ENCODE measurements at regions not wholly inside any gene's neighbourhood (a gene's known extent, or its start where the extent isn't known, plus 50 kb on each side); places are given as distances from the start of the nearest gene placed in this dataset.
"Not testable (repeated sequence)": the region's sequence is repeated elsewhere in the genome, so short reads cannot be mapped to it uniquely, and the experiment has no call there.

GRCh38 chr12:102691773-102692555, 211.6 kb upstream of the IGF1 start:
- H3K4me3 Mint-ChIP-seq, result no peak overlapping the region
- H3K36me3 Mint-ChIP-seq (ENCODE audit: low read depth), result no peaks in the 10 kb centered on the region
- no peak overlapping the region for H3K27ac Mint-ChIP-seq
- peaks cover 3% of the 10 kb centered on the region for H3K9me3 Mint-ChIP-seq
- no peaks in the 10 kb centered on the region for H3K4me1 Mint-ChIP-seq (ENCODE audit: low read depth)
- peaks cover 5% of the 10 kb centered on the region for H3K27me3 Mint-ChIP-seq (ENCODE audit: low read depth)

- H3K27me3 Mint-ChIP-seq (ENCODE audit: low read depth), result peaks cover 7% of the 10 kb centered on the region
- H3K4me1 Mint-ChIP-seq (ENCODE audit: low read depth), result no peaks in the 10 kb centered on the region
- no peaks in the 10 kb centered on the region for H3K9me3 Mint-ChIP-seq
- H3K4me3 Mint-ChIP-seq, result no peak overlapping the region
- H3K36me3 Mint-ChIP-seq (ENCODE audit: low read depth), result no peaks in the 10 kb centered on the region
- no peak overlapping the region for H3K27ac Mint-ChIP-seq
These were observed 209.9 kb upstream of the IGF1 start for GRCh38 chr12:102690253-102690652.

DNA sequence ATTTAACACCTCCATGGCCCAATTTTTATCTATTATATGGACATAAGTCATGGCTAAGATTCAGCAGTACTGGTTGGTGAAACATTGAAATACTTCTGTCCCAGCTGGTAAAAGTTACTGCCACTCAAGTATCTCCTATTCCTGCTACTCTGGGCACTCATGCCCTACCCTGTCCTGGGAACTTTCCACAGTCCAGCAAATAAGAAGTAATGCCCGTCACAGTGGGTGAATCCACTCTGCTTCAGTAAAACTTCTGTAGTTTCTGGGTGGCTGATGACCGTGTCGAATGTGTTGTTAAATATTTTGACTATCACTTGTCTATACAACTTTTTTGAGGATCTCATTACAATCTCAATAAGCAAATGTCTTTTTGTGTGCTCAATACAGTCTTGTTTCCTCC, 209.3 kb upstream of the IGF1 start:
- Mint-ChIP-seq H3K9me3 (no peaks in the 10 kb centered on the region), H3K36me3 (ENCODE audit: low read depth) (no peaks in the 10 kb centered on the region), H3K4me3 (no peak overlapping the region), H3K4me1 (ENCODE audit: low read depth) (no peaks in the 10 kb centered on the region), H3K27ac (no peak overlapping the region), H3K27me3 (ENCODE audit: low read depth) (peaks cover 7% of the 10 kb centered on the region)

GRCh38 chr12:102687523-102687922, 207.2 kb upstream of the IGF1 start:
- H3K27me3 Mint-ChIP-seq (ENCODE audit: low read depth), result peaks cover 7% of the 10 kb centered on the region
- H3K4me1 Mint-ChIP-seq (ENCODE audit: low read depth), result no peaks in the 10 kb centered on the region
- H3K27ac Mint-ChIP-seq, result no peak overlapping the region
- no peaks in the 10 kb centered on the region for H3K9me3 Mint-ChIP-seq
- no peaks in the 10 kb centered on the region for H3K36me3 Mint-ChIP-seq (ENCODE audit: low read depth)
- H3K4me3 Mint-ChIP-seq, result no peak overlapping the region

DNA sequence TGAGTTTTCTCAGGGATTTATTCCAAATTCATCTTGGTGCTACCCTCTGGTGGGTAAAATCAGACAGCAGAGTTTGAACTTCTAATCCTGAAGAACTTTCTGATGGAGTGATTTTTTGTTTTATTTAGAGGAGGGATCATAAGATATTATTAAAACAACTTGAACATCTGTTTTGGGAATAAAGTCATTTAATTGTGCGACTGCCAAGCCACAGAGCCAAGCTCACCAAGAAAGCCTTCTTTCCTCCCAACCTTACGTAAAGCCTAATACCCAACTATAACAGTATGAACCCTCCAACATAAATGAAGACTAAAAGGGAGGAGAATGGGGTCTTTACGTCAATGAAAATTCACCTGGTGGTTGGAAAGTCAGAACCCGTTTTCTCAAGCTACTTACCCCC, 205.5 kb upstream of the IGF1 start:
- H3K9me3 Mint-ChIP-seq, result no peaks in the 10 kb centered on the region
- no peaks in the 10 kb centered on the region for H3K36me3 Mint-ChIP-seq (ENCODE audit: low read depth)
- H3K4me1 Mint-ChIP-seq (ENCODE audit: low read depth), result no peaks in the 10 kb centered on the region
- H3K4me3 Mint-ChIP-seq, result no peak overlapping the region
- H3K27me3 Mint-ChIP-seq (ENCODE audit: low read depth), result peaks cover 4% of the 10 kb centered on the region
- H3K27ac Mint-ChIP-seq, result no peak overlapping the region

DNA sequence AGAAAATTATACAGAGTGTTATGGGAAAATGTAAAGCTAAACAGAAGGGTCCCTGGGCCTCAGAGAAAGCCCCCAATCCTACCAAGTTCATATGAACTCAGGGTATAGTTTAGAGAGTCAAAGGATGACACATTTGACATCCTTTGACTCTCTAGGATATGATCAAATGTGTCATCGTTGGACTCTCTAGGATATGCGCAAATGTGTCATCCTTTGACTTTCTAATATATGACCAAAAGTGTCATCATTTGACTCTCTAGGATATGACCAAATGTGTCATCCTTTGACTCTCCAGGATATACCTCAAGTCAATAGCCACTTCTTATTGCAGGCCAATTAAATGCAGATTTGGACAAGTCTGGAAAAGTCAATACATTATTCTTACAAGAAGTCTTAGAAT, 204.8 kb upstream of the IGF1 start:
- H3K4me1 Mint-ChIP-seq (ENCODE audit: low read depth), result no peaks in the 10 kb centered on the region
- H3K9me3 Mint-ChIP-seq, result no peaks in the 10 kb centered on the region
- H3K27me3 Mint-ChIP-seq (ENCODE audit: low read depth), result peaks cover 4% of the 10 kb centered on the region
- H3K36me3 Mint-ChIP-seq (ENCODE audit: low read depth), result no peaks in the 10 kb centered on the region
- H3K4me3 Mint-ChIP-seq, result no peak overlapping the region
- H3K27ac Mint-ChIP-seq, result no peak overlapping the region

- Mint-ChIP-seq H3K27me3 (ENCODE audit: low read depth) (peaks cover 4% of the 10 kb centered on the region), H3K4me1 (ENCODE audit: low read depth) (no peaks in the 10 kb centered on the region), H3K4me3 (no peak overlapping the region), H3K27ac (no peak overlapping the region), H3K9me3 (no peaks in the 10 kb centered on the region), H3K36me3 (ENCODE audit: low read depth) (no peaks in the 10 kb centered on the region)
These were observed 202.3 kb upstream of the IGF1 start for GRCh38 chr12:102682366-102683289.

- H3K27ac Mint-ChIP-seq, result no peak overlapping the region
- H3K27me3 Mint-ChIP-seq (ENCODE audit: low read depth), result no peaks in the 10 kb centered on the region
- H3K4me1 Mint-ChIP-seq (ENCODE audit: low read depth), result no peaks in the 10 kb centered on the region
These were observed 201.4 kb upstream of the IGF1 start for GRCh38 chr12:102681747-102682146.

GRCh38 chr12:102681309-102681708, 200.9 kb upstream of the IGF1 start:
- Mint-ChIP-seq H3K27me3 (ENCODE audit: low read depth) (no peaks in the 10 kb centered on the region), H3K9me3 (no peaks in the 10 kb centered on the region), H3K4me1 (ENCODE audit: low read depth) (no peaks in the 10 kb centered on the region), H3K27ac (no peak overlapping the region), H3K4me3 (no peak overlapping the region), H3K36me3 (ENCODE audit: low read depth) (no peaks in the 10 kb centered on the region)

More at GRCh38 chr12:102681747-102682146, 201.4 kb upstream of the IGF1 start:
- Mint-ChIP-seq H3K9me3 (no peaks in the 10 kb centered on the region), H3K4me3 (no peak overlapping the region), H3K36me3 (ENCODE audit: low read depth) (no peaks in the 10 kb centered on the region)

DNA sequence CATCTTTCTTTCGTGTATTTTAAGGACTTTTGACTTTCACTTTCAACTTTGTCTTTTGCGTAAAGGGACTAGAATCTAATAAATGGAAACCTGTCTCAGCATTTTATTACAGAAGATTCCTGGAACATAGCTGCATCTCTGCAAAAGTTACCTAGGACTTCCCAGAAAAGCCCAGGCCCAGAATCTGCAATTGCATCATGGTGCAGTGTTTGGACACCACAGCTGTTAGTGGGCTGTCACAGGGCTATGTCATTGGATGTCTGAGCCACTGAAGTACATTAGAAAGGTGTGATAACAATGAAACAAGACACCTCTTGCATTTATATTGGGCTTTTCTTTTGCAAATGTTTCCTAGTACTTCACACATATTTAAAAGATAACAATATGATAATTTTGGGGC, 199.9 kb upstream of the IGF1 start:
- no peak overlapping the region for H3K27ac Mint-ChIP-seq
- no peak overlapping the region for H3K4me3 Mint-ChIP-seq
- no peaks in the 10 kb centered on the region for H3K36me3 Mint-ChIP-seq (ENCODE audit: low read depth)
- H3K9me3 Mint-ChIP-seq, result no peaks in the 10 kb centered on the region
- no peaks in the 10 kb centered on the region for H3K4me1 Mint-ChIP-seq (ENCODE audit: low read depth)
- no peaks in the 10 kb centered on the region for H3K27me3 Mint-ChIP-seq (ENCODE audit: low read depth)

DNA sequence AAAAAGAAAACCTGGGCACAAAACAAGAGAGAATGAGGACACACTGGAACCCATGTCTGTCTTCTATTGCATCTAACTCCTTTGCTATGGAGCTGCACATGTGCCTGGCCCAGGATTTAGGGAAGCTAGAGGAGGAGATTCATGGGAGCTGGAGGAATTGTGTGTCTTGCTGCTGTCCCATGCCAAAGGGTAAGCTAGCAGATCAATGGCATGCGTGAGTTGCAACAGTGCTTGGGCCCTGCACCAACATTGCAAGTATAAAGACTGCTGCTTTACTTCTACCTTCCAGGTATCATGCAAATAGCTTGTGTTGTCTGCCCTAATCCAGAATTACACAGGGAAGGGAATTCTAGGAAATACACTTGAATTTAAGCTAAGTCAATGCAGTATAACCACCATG, 196.4 kb upstream of the IGF1 start:
- Mint-ChIP-seq H3K4me1 (ENCODE audit: low read depth) (no peaks in the 10 kb centered on the region), H3K4me3 (no peak overlapping the region), H3K36me3 (ENCODE audit: low read depth) (no peaks in the 10 kb centered on the region), H3K9me3 (peaks cover 10% of the 10 kb centered on the region), H3K27ac (no peak overlapping the region), H3K27me3 (ENCODE audit: low read depth) (no peaks in the 10 kb centered on the region)

DNA sequence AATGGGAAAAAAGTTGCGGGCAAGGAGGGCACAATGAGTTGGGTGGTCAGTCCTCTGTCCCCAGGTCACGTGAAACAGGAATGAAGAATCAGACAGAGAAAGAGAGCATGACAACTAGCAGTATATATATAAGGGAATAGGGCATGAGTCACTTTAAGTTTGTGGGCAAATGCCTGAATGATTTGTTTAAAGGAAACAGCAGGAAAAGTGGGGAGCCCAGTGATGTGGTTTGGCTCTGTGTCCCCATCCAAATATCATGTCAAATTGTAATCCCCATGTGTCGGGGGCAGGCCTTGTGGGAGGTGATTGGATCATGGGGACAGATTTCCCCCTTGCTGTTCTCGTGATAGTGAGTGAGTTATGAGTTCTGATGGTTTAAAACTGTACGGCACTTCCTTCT, 195.3 kb upstream of the IGF1 start:
- no peak overlapping the region for H3K27ac Mint-ChIP-seq
- H3K4me1 Mint-ChIP-seq (ENCODE audit: low read depth), result no peaks in the 10 kb centered on the region
- no peaks in the 10 kb centered on the region for H3K36me3 Mint-ChIP-seq (ENCODE audit: low read depth)
- H3K4me3 Mint-ChIP-seq, result no peak overlapping the region
- peaks cover 10% of the 10 kb centered on the region for H3K9me3 Mint-ChIP-seq
- H3K27me3 Mint-ChIP-seq (ENCODE audit: low read depth), result no peaks in the 10 kb centered on the region

GRCh38 chr12:102673606-102674005, 193.2 kb upstream of the IGF1 start:
- Mint-ChIP-seq H3K27ac (no peak overlapping the region), H3K36me3 (ENCODE audit: low read depth) (no peaks in the 10 kb centered on the region), H3K4me1 (ENCODE audit: low read depth) (no peaks in the 10 kb centered on the region), H3K9me3 (peaks cover 10% of the 10 kb centered on the region), H3K4me3 (no peak overlapping the region), H3K27me3 (ENCODE audit: low read depth) (no peaks in the 10 kb centered on the region)

- not testable (repeated sequence) for H3K27ac Mint-ChIP-seq; H3K27me3 Mint-ChIP-seq (ENCODE audit: low read depth); H3K36me3 Mint-ChIP-seq (ENCODE audit: low read depth); H3K4me3 Mint-ChIP-seq; H3K4me1 Mint-ChIP-seq (ENCODE audit: low read depth)
- H3K9me3 Mint-ChIP-seq, result peaks cover 10% of the 10 kb centered on the region
These were observed 191.8 kb upstream of the IGF1 start for GRCh38 chr12:102672212-102672611.

DNA sequence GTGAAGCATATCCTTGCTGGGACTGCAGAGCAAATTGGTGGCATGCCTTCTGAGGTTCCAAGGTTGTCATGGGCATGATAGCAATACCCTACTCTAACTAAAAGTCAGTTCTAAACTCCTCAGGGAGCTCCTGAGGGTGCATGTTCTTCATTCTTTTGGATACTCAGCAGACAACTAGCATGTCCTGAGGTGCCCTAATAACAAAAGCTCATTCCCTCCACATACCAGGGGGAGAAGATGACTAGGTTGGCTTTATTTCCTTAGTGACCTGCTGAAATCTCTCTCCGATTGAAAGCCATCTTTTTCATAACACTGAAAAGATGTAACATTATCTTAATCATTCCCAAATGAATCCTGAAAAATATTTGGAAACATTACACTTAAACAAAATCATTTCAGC, 188.7 kb upstream of the IGF1 start:
- H3K4me1 Mint-ChIP-seq (ENCODE audit: low read depth), result no peaks in the 10 kb centered on the region
- peaks cover 8% of the 10 kb centered on the region for H3K27me3 Mint-ChIP-seq (ENCODE audit: low read depth)
- peaks cover 9% of the 10 kb centered on the region for H3K9me3 Mint-ChIP-seq
- H3K4me3 Mint-ChIP-seq, result no peak overlapping the region
- H3K36me3 Mint-ChIP-seq (ENCODE audit: low read depth), result no peaks in the 10 kb centered on the region
- no peak overlapping the region for H3K27ac Mint-ChIP-seq

All from T-helper 1 cell treated with Interleukin-12 subunit alpha and Interleukin-12 subunit beta and Interleukin-4 antibody, amounts not matched to agents 30 μg/mL and 1 μg/mL, for 36 hours (primary cell).